ENCODE measurements at regions not wholly inside any gene's neighbourhood (a gene's known extent, or its start where the extent isn't known, plus 50 kb on each side); places are given as distances from the start of the nearest gene placed in this dataset.
A peak's percentile ranks its signal among the peaks of the same experiment; 100 is the strongest.

- no peak overlapping the region for H3K4me3 ChIP-seq
- no peak for ATAC-seq
- no peaks in the 10 kb centered on the region for H3K36me3 ChIP-seq
- no peak for DNase-seq
- H3K9me3 ChIP-seq, result no peaks in the 10 kb centered on the region
- intact Hi-C loops (cut with DNase I), result no loop called here
- H3K27me3 ChIP-seq, result no peaks in the 10 kb centered on the region
- H3K27ac ChIP-seq, result no peak overlapping the region
- WGBS (ENCODE audit: insufficient coverage, low coverage, low lambda C conversion rate, missing lambda C conversion rate), result 49% methylated on average over 4 of the region's 8 CpGs
- no peak for TF ChIP-seq POLR2A (IDR thresholded peaks at IDR 0.05)
- TF ChIP-seq, protein P1, sequence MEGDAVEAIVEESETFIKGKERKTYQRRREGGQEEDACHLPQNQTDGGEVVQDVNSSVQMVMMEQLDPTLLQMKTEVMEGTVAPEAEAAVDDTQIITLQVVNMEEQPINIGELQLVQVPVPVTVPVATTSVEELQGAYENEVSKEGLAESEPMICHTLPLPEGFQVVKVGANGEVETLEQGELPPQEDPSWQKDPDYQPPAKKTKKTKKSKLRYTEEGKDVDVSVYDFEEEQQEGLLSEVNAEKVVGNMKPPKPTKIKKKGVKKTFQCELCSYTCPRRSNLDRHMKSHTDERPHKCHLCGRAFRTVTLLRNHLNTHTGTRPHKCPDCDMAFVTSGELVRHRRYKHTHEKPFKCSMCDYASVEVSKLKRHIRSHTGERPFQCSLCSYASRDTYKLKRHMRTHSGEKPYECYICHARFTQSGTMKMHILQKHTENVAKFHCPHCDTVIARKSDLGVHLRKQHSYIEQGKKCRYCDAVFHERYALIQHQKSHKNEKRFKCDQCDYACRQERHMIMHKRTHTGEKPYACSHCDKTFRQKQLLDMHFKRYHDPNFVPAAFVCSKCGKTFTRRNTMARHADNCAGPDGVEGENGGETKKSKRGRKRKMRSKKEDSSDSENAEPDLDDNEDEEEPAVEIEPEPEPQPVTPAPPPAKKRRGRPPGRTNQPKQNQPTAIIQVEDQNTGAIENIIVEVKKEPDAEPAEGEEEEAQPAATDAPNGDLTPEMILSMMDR (IDR thresholded peaks at IDR 0.05), result no peak
- H3K4me1 ChIP-seq, result no peaks in the 10 kb centered on the region
Measured at GRCh38 chr7:131620673-131621609, 64.5 kb upstream of the PODXL start.

GRCh38 chr7:131619336-131620305, 63.2 kb upstream of the PODXL start:
- Histone ChIP-seq H3K4me3 (no peak overlapping the region), H3K27ac (no peak overlapping the region), H3K36me3 (no peaks in the 10 kb centered on the region), H3K4me1 (no peaks in the 10 kb centered on the region), H3K9me3 (no peaks in the 10 kb centered on the region), H3K27me3 (no peaks in the 10 kb centered on the region)
- DNase-seq (no peak), ATAC-seq (no peak)
- no peak for TF ChIP-seq POLR2A (IDR thresholded peaks at IDR 0.05)
- TF ChIP-seq, protein P1 (IDR thresholded peaks at IDR 0.05), result no peak
- 51% methylated on average over 5 of the region's 10 CpGs for WGBS (ENCODE audit: insufficient coverage, low coverage, low lambda C conversion rate, missing lambda C conversion rate)
- intact Hi-C loops (cut with DNase I), result no loop called here

DNA sequence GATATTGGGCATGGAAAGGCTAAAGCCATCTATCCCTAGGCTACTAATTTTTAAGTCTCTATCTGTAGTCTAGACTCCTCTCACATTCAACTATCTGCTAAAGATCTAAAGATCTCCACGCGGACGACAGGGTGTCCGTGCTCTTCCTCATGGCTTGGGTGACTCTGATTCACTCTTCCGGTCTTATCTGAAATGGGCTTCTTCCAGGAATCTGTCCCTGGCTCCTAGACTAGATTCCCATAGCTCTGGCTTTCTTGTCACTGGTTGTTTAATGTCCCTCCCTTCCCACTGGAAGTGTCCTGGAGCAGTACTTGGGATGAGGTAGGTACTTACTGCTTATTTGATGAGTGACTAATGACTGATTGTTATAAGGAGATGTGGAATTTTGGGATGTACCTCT, 62.0 kb upstream of the PODXL start:
- no peaks in the 10 kb centered on the region for H3K4me1 ChIP-seq
- H3K27me3 ChIP-seq, result no peaks in the 10 kb centered on the region
- no peaks in the 10 kb centered on the region for H3K9me3 ChIP-seq
- no peak overlapping the region for H3K27ac ChIP-seq
- intact Hi-C loops (cut with DNase I), result no loop called here
- DNase-seq, result no peak
- H3K36me3 ChIP-seq, result no peaks in the 10 kb centered on the region
- no peak overlapping the region for H3K4me3 ChIP-seq
- no CpG with 5 or more reads among the region's 5 CpGs for WGBS (ENCODE audit: insufficient coverage, low coverage, low lambda C conversion rate, missing lambda C conversion rate)
- ATAC-seq, result peak; percentile 42 to 66 (median 60)
- no peak for TF ChIP-seq POLR2A (IDR thresholded peaks at IDR 0.05)
- TF ChIP-seq, protein P1 (IDR thresholded peaks at IDR 0.05), result no peak

DNA sequence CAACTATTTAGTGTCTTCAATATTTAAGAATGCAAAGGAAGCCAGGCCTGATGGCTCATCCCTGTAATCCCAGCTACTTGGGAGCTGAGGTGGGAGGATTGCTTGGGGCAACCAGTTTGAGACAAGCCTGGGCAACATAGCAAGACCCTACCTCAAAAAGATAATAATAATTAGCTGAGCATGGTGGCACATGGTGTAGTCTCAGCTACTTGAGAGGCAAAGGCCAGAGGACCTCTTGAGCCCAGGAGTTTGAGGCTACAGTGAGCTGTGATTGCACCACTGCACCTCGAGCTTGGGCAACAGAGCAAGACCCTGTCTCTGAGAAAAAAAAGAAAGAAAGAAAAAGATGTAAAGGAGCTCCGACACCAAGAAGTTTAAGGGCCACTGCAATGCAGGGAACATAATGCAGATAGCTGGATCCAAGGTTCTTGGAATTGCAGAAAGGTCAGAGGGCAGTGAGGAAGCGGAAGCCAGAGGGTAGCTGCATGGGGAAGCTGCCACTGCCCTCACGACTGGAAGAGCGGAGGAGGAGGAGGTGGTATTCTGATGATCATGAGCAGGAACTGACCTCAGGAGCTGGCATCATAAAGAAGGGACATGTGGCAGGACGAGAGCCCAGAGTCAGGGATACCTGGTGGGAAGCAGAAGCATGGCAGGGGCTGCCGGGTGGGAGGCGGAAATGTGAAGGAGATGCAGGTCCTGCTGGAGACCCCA, 60.2 kb upstream of the PODXL start:
- Histone ChIP-seq H3K4me1 (no peaks in the 10 kb centered on the region), H3K4me3 (no peak overlapping the region), H3K36me3 (no peaks in the 10 kb centered on the region), H3K9me3 (no peaks in the 10 kb centered on the region), H3K27me3 (no peaks in the 10 kb centered on the region), H3K27ac (no peak overlapping the region)
- DNase-seq, result no peak
- no peak for ATAC-seq
- WGBS (ENCODE audit: insufficient coverage, low coverage, low lambda C conversion rate, missing lambda C conversion rate), result 60% methylated on average over 8 of the region's 8 CpGs
- TF ChIP-seq, protein P1 (IDR thresholded peaks at IDR 0.05), result no peak
- TF ChIP-seq POLR2A (IDR thresholded peaks at IDR 0.05), result no peak
- intact Hi-C loops (cut with DNase I), result no loop called here

Data from right lobe of liver (tissue), 6 donors.